Stomach (tissue), 8 donors: ENCODE measurements at regions not wholly inside any gene's neighbourhood (a gene's known extent, or its start where the extent isn't known, plus 50 kb on each side); places are given as distances from the start of the nearest gene placed in this dataset.

Source experiments
- DNase-seq, 2 donors: peaks; one replicate each; pipeline versions ENCODE4 v3.0.0 to v3.0.0-alpha.2; 2013 to 2019
- H3K27ac ChIP-seq, 5 donors: fragments of 200-600 bp in 4 of 5; sonication (generic) in 4 of 5; one replicate each; pipeline ENCODE4 v1.5.1; 2013 to 2019; ENCODE audit warnings: mild to moderate bottlenecking in 1 of 5, moderate library complexity in 1 of 5
- H3K27me3 ChIP-seq, 3 donors: fragments of 200-600 bp; sonication (generic); one replicate each; pipeline ENCODE4 v1.5.1; 2017 to 2019; ENCODE audit warnings: mixed run types in 1 of 3
- H3K36me3 ChIP-seq, 4 donors: fragments of 200-600 bp; sonication (generic); 1 replicate in 3 of 4; 2 replicates in 1 of 4; pipeline ENCODE4 v1.5.1; 2016 to 2019
- H3K4me1 ChIP-seq, 4 donors: fragments of 200-600 bp; sonication (generic); one replicate each; pipeline ENCODE4 v1.5.1; 2016 to 2019
- H3K4me3 ChIP-seq, 4 donors: fragments of 200-600 bp; sonication (generic) in 3 of 4; one replicate each; pipeline ENCODE4 v1.5.1; 2016 to 2019; ENCODE audit warnings: mild to moderate bottlenecking in 1 of 4
- H3K9me3 ChIP-seq, 4 donors: fragments of 200-600 bp; sonication (generic); one replicate each; pipeline ENCODE4 v1.5.1; 2016 to 2019
- EP300 ChIP-seq: sonication (generic); formaldehyde crosslinking; IDR thresholded peaks from one replicate; pipeline ENCODE4 v1.6.1; 2017; ENCODE audit warnings: antibody characterized with exemption
- POLR2A ChIP-seq, 4 donors: fragments of 450-650 bp; IDR thresholded peaks; one replicate each; pipeline ENCODE4 v1.6.1; 2016; ENCODE audit warnings: antibody characterized with exemption in 4 of 4, control low read depth in 2 of 4, mild to moderate bottlenecking in 1 of 4, moderate library complexity in 1 of 4
- POLR2AphosphoS5 ChIP-seq, 3 donors: sonication (generic); formaldehyde crosslinking; IDR thresholded peaks; one replicate each; pipeline ENCODE4 v1.6.1; 2016; ENCODE audit warnings: antibody characterized with exemption in 3 of 3
- WGBS, 5 donors: extraction: QIAGEN DNeasy Blood & Tissue Kit in 3 of 5; methylation state at CpG; one replicate each; pipeline versions ENCODE4 v1.1.5 to v1.1.7; 2013 to 2018; 5-methylcytosine and 5-hydroxymethylcytosine counted together
- intact Hi-C: fragments of 100-400 bp; cut with DNase I; formaldehyde crosslinking; loops from one replicate; pipeline ENCODE4 v1.15.1; 2023; ENCODE audit warnings: low total_unique reads
- TF ChIP-seq, protein P1 (sequence below), 7 experiments: fragments of 450-650 bp in 4 of 7; fragments of 200-600 bp in 3 of 7; sonication (generic) in 3 of 7; IDR thresholded peaks; one replicate each; pipeline ENCODE4 v1.5.1; 2016 to 2019; ENCODE audit warnings: antibody characterized with exemption in 7 of 7, control low read depth in 2 of 7, mild to moderate bottlenecking in 1 of 7
- donor health status: healthy with polysubstance abuse.
- donor health status: Bipolar disorder and iron deficiency.
- donor health status: healthy.

DNA sequence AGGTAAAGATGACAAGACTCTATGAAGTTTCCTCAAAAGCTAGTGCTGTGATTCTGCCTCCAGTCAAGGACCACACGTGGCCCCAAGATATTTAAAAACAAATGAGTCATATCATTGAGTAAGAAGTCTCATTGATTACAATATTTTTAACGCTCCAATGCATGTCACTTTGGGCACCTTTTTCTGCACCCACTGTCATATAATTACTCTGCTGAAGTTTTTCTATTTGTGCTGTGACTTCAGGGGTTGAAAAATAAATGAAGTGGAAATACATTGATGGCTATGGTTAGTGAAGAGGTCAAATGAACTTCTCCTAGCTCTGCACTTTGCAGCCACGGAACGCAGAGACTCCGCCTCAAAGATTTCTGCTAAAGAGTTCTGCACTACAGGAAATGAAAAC lies 344.3 kb upstream of the KYNU start:
- no peak overlapping the region for H3K4me3 ChIP-seq
- WGBS, 5 donors, result 70 to 83% (median 75%) methylated on average over 5 of the region's 5 CpGs
- H3K27me3 ChIP-seq, result no peaks in the 10 kb centered on the region
- DNase-seq, result no peak
- intact Hi-C loops, result no loop called here
- peaks cover 0 to 5% (median 0%) of the 10 kb centered on the region in 4 donors for H3K9me3 ChIP-seq
- no peak overlapping the region for H3K27ac ChIP-seq
- H3K36me3 ChIP-seq, result no peaks in the 10 kb centered on the region
- H3K4me1 ChIP-seq, result no peaks in the 10 kb centered on the region
- TF ChIP-seq, protein P1, sequence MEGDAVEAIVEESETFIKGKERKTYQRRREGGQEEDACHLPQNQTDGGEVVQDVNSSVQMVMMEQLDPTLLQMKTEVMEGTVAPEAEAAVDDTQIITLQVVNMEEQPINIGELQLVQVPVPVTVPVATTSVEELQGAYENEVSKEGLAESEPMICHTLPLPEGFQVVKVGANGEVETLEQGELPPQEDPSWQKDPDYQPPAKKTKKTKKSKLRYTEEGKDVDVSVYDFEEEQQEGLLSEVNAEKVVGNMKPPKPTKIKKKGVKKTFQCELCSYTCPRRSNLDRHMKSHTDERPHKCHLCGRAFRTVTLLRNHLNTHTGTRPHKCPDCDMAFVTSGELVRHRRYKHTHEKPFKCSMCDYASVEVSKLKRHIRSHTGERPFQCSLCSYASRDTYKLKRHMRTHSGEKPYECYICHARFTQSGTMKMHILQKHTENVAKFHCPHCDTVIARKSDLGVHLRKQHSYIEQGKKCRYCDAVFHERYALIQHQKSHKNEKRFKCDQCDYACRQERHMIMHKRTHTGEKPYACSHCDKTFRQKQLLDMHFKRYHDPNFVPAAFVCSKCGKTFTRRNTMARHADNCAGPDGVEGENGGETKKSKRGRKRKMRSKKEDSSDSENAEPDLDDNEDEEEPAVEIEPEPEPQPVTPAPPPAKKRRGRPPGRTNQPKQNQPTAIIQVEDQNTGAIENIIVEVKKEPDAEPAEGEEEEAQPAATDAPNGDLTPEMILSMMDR (IDR thresholded peaks at IDR 0.05), result no peak
- no peak for TF ChIP-seq POLR2AphosphoS5 (IDR thresholded peaks at IDR 0.05)

DNA sequence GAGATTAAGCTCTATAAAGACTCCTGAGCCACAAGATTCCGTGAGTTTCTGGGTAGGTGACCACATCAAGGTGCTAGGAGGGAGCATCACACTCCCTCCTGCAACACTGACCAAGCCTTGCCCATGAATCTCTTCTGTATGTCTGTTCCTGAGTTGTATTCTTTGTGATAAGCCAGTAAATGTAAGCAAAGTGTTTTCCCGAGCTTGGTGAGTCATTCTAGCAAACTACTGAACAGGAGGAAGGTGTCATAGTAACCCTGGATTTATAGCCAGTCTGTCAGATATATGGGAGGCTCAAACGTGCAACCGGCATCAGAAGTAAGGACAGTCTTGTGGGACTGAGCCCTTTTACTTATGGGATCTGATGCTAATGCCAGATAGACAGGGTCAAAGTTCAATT lies 346.1 kb upstream of the KYNU start:
- Histone ChIP-seq H3K27ac (no peak overlapping the region), H3K4me1 (no peaks in the 10 kb centered on the region), H3K36me3 (no peaks in the 10 kb centered on the region), H3K4me3 (no peak overlapping the region), H3K27me3 (no peaks in the 10 kb centered on the region), H3K9me3 (peaks cover 0 to 11% (median 0%) of the 10 kb centered on the region in 4 donors)
- DNase-seq, result peak in 1 of 2 donors; percentile 3
- WGBS, 5 donors, result 25 to 33% (median 28%) methylated on average over 4 of the region's 4 CpGs
- intact Hi-C loops, result no loop called here
- TF ChIP-seq POLR2AphosphoS5 (IDR thresholded peaks at IDR 0.05), result no peak

GRCh38 chr2:142525720-142526119 lies 351.7 kb upstream of the KYNU start:
- intact Hi-C loops, result no loop called here
- 64 to 92% (median 72%) methylated on average over 3 of the region's 3 CpGs for WGBS, 5 donors
- Histone ChIP-seq H3K27me3 (no peaks in the 10 kb centered on the region), H3K36me3 (no peaks in the 10 kb centered on the region), H3K9me3 (peaks cover 0 to 6% (median 0%) of the 10 kb centered on the region in 4 donors), H3K4me1 (no peaks in the 10 kb centered on the region), H3K27ac (no peak overlapping the region), H3K4me3 (no peak overlapping the region)
- DNase-seq, result no peak
- TF ChIP-seq, protein P1 (IDR thresholded peaks at IDR 0.05), result no peak
- no peak for TF ChIP-seq POLR2AphosphoS5 (IDR thresholded peaks at IDR 0.05)
- no peak for TF ChIP-seq EP300
- no peak for TF ChIP-seq POLR2A (IDR thresholded peaks at IDR 0.05)

GRCh38 chr2:142521492-142521891 lies 356.0 kb upstream of the KYNU start:
- DNase-seq, result no peak
- WGBS, 5 donors, result 60 to 68% (median 64%) methylated on average over 3 of the region's 3 CpGs
- Histone ChIP-seq H3K27me3 (no peaks in the 10 kb centered on the region), H3K36me3 (no peaks in the 10 kb centered on the region), H3K9me3 (peaks cover 0 to under 1% (median 0%) of the 10 kb centered on the region in 4 donors), H3K4me1 (no peaks in the 10 kb centered on the region), H3K27ac (no peak overlapping the region), H3K4me3 (no peak overlapping the region)
- TF ChIP-seq, protein P1 (IDR thresholded peaks at IDR 0.05), result no peak
- TF ChIP-seq EP300 (no peak), POLR2AphosphoS5 (IDR thresholded peaks at IDR 0.05) (no peak), POLR2A (IDR thresholded peaks at IDR 0.05) (no peak)
- intact Hi-C loops, result no loop called here

DNA sequence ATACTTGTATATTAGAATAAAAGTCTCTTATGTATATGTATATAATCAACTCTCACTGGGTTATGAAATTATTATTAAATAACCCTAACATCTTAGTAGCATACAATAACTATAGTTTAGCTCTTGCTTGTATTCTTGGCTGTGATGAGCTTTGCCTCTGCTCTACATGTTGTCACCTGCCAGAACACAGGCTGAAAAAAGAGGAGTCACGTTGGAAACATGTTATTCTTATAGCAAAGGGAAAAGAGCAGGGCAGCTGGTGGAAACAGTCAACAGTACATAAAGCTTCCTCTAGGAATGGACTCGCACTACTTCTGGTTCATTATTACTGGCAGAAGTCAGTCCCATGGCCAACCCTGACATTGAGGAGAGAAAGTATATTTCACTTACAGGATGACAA lies 362.0 kb upstream of the KYNU start:
- intact Hi-C loops, result no loop called here
- TF ChIP-seq, protein P1 (IDR thresholded peaks at IDR 0.05), result no peak
- no peak for TF ChIP-seq POLR2A (IDR thresholded peaks at IDR 0.05)
- TF ChIP-seq POLR2AphosphoS5 (IDR thresholded peaks at IDR 0.05), result no peak
- TF ChIP-seq EP300, result no peak
- 68 to 75% (median 72%) methylated on average over 2 of the region's 2 CpGs for WGBS, 5 donors
- Histone ChIP-seq H3K27me3 (no peaks in the 10 kb centered on the region), H3K9me3 (no peaks in the 10 kb centered on the region), H3K4me1 (no peaks in the 10 kb centered on the region), H3K27ac (no peak overlapping the region), H3K4me3 (no peak overlapping the region), H3K36me3 (no peaks in the 10 kb centered on the region)
- no peak for DNase-seq
